ENCODE measurements at regions not wholly inside any gene's neighbourhood (a gene's known extent, or its start where the extent isn't known, plus 50 kb on each side); places are given as distances from the start of the nearest gene placed in this dataset.

DNA sequence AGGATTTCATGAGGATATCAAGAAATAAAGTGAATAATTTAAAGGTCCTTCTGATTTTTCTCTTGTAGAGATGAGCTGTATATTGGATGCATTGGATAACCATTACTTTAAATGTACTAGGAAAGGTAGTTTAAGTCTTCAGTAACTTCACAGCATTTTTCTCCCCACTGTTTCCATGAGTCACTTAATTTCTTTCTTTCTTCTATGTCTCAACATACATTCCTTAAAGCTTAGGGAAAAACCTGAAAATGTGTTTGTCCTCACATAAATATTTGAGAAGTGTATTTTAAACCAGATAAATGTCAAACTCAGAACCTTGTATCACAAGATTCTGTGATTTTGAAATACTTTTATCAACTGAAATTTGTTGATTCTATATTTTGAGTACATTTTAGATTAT, 1970.2 kb upstream of the FLRT2 start:
- no peak for TF ChIP-seq TAF1 (IDR thresholded peaks at IDR 0.05; ENCODE audit: low read depth, low read length)
- TF ChIP-seq POLR2AphosphoS5 (IDR thresholded peaks at IDR 0.05; ENCODE audit: low read depth, low read length): no peak
- TF ChIP-seq POLR2A (IDR thresholded peaks at IDR 0.05; ENCODE audit: low read depth, low read length): no peak
- TF ChIP-seq POU2F2 (IDR thresholded peaks at IDR 0.05; ENCODE audit: low read depth, low read length): no peak
- no peak for TF ChIP-seq SPI1 (IDR thresholded peaks at IDR 0.05; ENCODE audit: low read depth, low read length)

Data from GM12891 (cell line).